GM23338 (cell line): ENCODE measurements at regions not wholly inside any gene's neighbourhood (a gene's known extent, or its start where the extent isn't known, plus 50 kb on each side); places are given as distances from the start of the nearest gene placed in this dataset.

Experiments used
- ATAC-seq: fragments of 200-7000 bp; cut with Tn5 transposase; 3 replicates; pipeline ENCODE4 v1.9.1; 2020
- DNase-seq: peaks from one replicate; pipeline ENCODE4 v3.0.0-alpha.2; 2015; ENCODE audit warnings: low spot score
- H2AFZ ChIP-seq: fragments of 200-600 bp; sonication (generic); 2 replicates; pipeline ENCODE4 v1.8.0; 2016; ENCODE audit warnings: antibody characterized with exemption, mild to moderate bottlenecking, moderate library complexity
- H3F3A ChIP-seq: fragments of 200-600 bp; sonication (generic); replicated peaks from 2 replicates; pipeline ENCODE4 v1.8.0; 2017; ENCODE audit warnings: antibody characterized with exemption, mixed run types, low read depth
- H3K27ac ChIP-seq: fragments of 200-600 bp; sonication (generic); 2 replicates; pipeline ENCODE4 v1.6.1; 2016; ENCODE audit warnings: low read depth
- H3K27me3 ChIP-seq: fragments of 200-600 bp; sonication (generic); 2 replicates; pipeline ENCODE4 v1.8.0; 2016; ENCODE audit warnings: mild to moderate bottlenecking, mixed run types, moderate library complexity; ENCODE audit not compliant: insufficient read depth
- H3K36me3 ChIP-seq: fragments of 200-600 bp; sonication (generic); 2 replicates; pipeline ENCODE4 v1.8.0; 2016; ENCODE audit warnings: mild to moderate bottlenecking; ENCODE audit not compliant: insufficient read depth
- H3K4me1 ChIP-seq: fragments of 200-600 bp; sonication (generic); 2 replicates; pipeline ENCODE4 v1.8.0; 2016; ENCODE audit warnings: mild to moderate bottlenecking, moderate library complexity; ENCODE audit not compliant: insufficient read depth
- H3K4me2 ChIP-seq: fragments of 200-600 bp; sonication (generic); 2 replicates; pipeline ENCODE4 v1.7.1; 2017; ENCODE audit warnings: mixed run types
- H3K4me3 ChIP-seq: fragments of 200-600 bp; sonication (generic); 2 replicates; pipeline ENCODE4 v1.6.1; 2016; ENCODE audit warnings: mixed run types
- H3K79me2 ChIP-seq: fragments of 200-600 bp; sonication (generic); replicated peaks from 2 replicates; pipeline ENCODE4 v1.8.0; 2017; ENCODE audit warnings: mild to moderate bottlenecking; ENCODE audit not compliant: insufficient read depth
- H3K9me2 ChIP-seq: fragments of 200-600 bp; sonication (generic); 2 replicates; pipeline ENCODE4 v1.8.0; 2017; ENCODE audit not compliant: insufficient read depth
- H4K20me1 ChIP-seq: fragments of 200-600 bp; sonication (generic); replicated peaks from 2 replicates; pipeline ENCODE4 v1.8.0; 2017; ENCODE audit warnings: mild to moderate bottlenecking; ENCODE audit not compliant: insufficient read depth
- H3K27ac Mint-ChIP-seq: 2 replicates; pipeline ENCODE4 v1.8.0; 2020; ENCODE audit warnings: inconsistent platforms, mild to moderate bottlenecking, moderate library complexity, mixed read lengths
- H3K27me3 Mint-ChIP-seq: 3 replicates; pipeline ENCODE4 v1.8.0; 2022; ENCODE audit warnings: low read depth, mild to moderate bottlenecking, moderate library complexity, mixed read lengths, inconsistent platforms; ENCODE audit not compliant: insufficient read depth, poor library complexity
- H3K36me3 Mint-ChIP-seq: 3 replicates; pipeline ENCODE4 v1.8.0; 2021; ENCODE audit warnings: low read depth, mild to moderate bottlenecking, inconsistent platforms, moderate library complexity, mixed read lengths
- H3K4me1 Mint-ChIP-seq: 3 replicates; pipeline ENCODE4 v1.8.0; 2020; ENCODE audit warnings: mild to moderate bottlenecking, inconsistent platforms, mixed read lengths
- H3K4me3 Mint-ChIP-seq: 3 replicates; pipeline ENCODE4 v1.8.0; 2021; ENCODE audit warnings: moderate library complexity, mild to moderate bottlenecking, inconsistent platforms, mixed read lengths
- H3K9me3 Mint-ChIP-seq: 3 replicates; pipeline ENCODE4 v1.8.0; 2020; ENCODE audit warnings: moderate library complexity, mild to moderate bottlenecking, inconsistent platforms, mixed read lengths
- CREB1 ChIP-seq: fragments of 250-450 bp; sonication (Bioruptor Pico); IDR thresholded peaks from 2 replicates; pipeline ENCODE4 v1.5.0; 2020; ENCODE audit warnings: low read depth, mild to moderate bottlenecking, moderate library complexity
- EZH2 ChIP-seq: fragments of 200-600 bp; sonication (generic); IDR thresholded peaks from one replicate; pipeline ENCODE4 v1.8.0; 2017; ENCODE audit warnings: antibody characterized with exemption, mild to moderate bottlenecking, low read depth; ENCODE audit not compliant: unreplicated experiment
- EZH2phosphoT487 ChIP-seq: fragments of 200-600 bp; sonication (generic); IDR thresholded peaks from one replicate; pipeline ENCODE4 v1.8.1; 2018; ENCODE audit warnings: antibody characterized with exemption; ENCODE audit not compliant: unreplicated experiment
- JUNB ChIP-seq: IDR thresholded peaks from one replicate; pipeline ENCODE4 v1.6.1; 2016; ENCODE audit warnings: antibody characterized with exemption; ENCODE audit not compliant: unreplicated experiment
- NANOG ChIP-seq: IDR thresholded peaks from 2 replicates; pipeline ENCODE4 v1.6.1; 2016; ENCODE audit warnings: antibody characterized with exemption, borderline replicate concordance
- POLR2AphosphoS5 ChIP-seq: IDR thresholded peaks from 2 replicates; pipeline ENCODE4 v1.6.1; 2016; ENCODE audit warnings: antibody characterized with exemption, low read depth
- REST ChIP-seq: IDR thresholded peaks from one replicate; pipeline ENCODE4 v1.6.1; 2018; ENCODE audit warnings: antibody characterized with exemption; ENCODE audit not compliant: unreplicated experiment
- STAT1 ChIP-seq: IDR thresholded peaks from one replicate; pipeline ENCODE4 v1.6.1; 2016; ENCODE audit warnings: antibody characterized with exemption; ENCODE audit not compliant: unreplicated experiment
- ZNF114 ChIP-seq: fragments of 250-450 bp; sonication (Bioruptor Pico); IDR thresholded peaks from 2 replicates; pipeline ENCODE4 v1.5.0; 2020; ENCODE audit warnings: mild to moderate bottlenecking, moderate library complexity
- ZNF331 ChIP-seq: fragments of 250-450 bp; sonication (Bioruptor Pico); IDR thresholded peaks from 2 replicates; pipeline ENCODE4 v1.5.0; 2020; ENCODE audit warnings: low read depth, mild to moderate bottlenecking, moderate library complexity
- ZNF462 ChIP-seq: fragments of 250-450 bp; sonication (Bioruptor Pico); IDR thresholded peaks from 2 replicates; pipeline ENCODE4 v1.5.0; 2020; ENCODE audit warnings: mild to moderate bottlenecking, moderate library complexity

- no peaks in the 10 kb centered on the region; the same call in 2 of the 3 replicates for H3K9me3 Mint-ChIP-seq
- H3F3A ChIP-seq = no peaks in the 10 kb centered on the region
- no peaks in the 10 kb centered on the region for H3K79me2 ChIP-seq
- no peaks in the 10 kb centered on the region for H3K27me3 Mint-ChIP-seq
- 0 out of 2 replicates have a peak, but pooled peaks cover 10% of the 10 kb centered on the region for H3K4me1 ChIP-seq
- H3K36me3 ChIP-seq = no peaks in the 10 kb centered on the region
- H4K20me1 ChIP-seq = no peaks in the 10 kb centered on the region
- no peaks in the 10 kb centered on the region for H3K27me3 ChIP-seq
- H3K36me3 Mint-ChIP-seq = no peaks in the 10 kb centered on the region
- H2AFZ ChIP-seq = peak overlapping the region; percentile 61
- no peak overlapping the region for H3K4me3 ChIP-seq
- peak overlapping the region; percentile 46 for H3K27ac Mint-ChIP-seq
- DNase-seq (peak; percentile 28), ATAC-seq (peak; percentile 41; the same call in 2 of the 3 replicates)
- no peak for TF ChIP-seq EZH2
- TF ChIP-seq POLR2AphosphoS5 = no peak
- TF ChIP-seq JUNB = no peak
- no peak for TF ChIP-seq ZNF462
- TF ChIP-seq STAT1 = no peak
- TF ChIP-seq ZNF114 = no peak
- no peak for TF ChIP-seq CREB1
- TF ChIP-seq EZH2phosphoT487 = no peak
- TF ChIP-seq ZNF331 (CRISPR knock-in tag) = no peak
- no peak for TF ChIP-seq NANOG
- no peak for TF ChIP-seq REST
- 0 out of 2 replicates have a peak overlapping the region, but pooled peaks have one; percentile 1 for H3K4me2 ChIP-seq
- H3K4me3 Mint-ChIP-seq = no peak overlapping the region
- peaks cover 21% of the 10 kb centered on the region; the same call in 1 of the 2 replicates for H3K9me2 ChIP-seq
- H3K4me1 Mint-ChIP-seq = peaks cover 20% of the 10 kb centered on the region
- H3K27ac ChIP-seq = no peak overlapping the region; the same call in 1 of the 2 replicates
These were observed 495.7 kb upstream of the TCF4 start for GRCh38 chr18:56083523-56084287.
